HepG2 (cell line): ENCODE measurements at regions not wholly inside any gene's neighbourhood (a gene's known extent, or its start where the extent isn't known, plus 50 kb on each side); places are given as distances from the start of the nearest gene placed in this dataset.

Experiments
- ATAC-seq: fragments of 200-7000 bp; cut with Tn5 transposase; 3 replicates; pipeline ENCODE4 v1.9.1; 2020; ENCODE audit warnings: mild to moderate bottlenecking, moderate library complexity
- BruUV-seq: library from RNA; stranded (reverse); fragments of 400-500 nt; replicated peaks from 2 replicates; lab custom pipeline; 2021; lab: Mats Ljungman, UMichigan
- CTCF ChIA-PET: fragments of 300-600 bp; formaldehyde crosslinking; extraction: SDS; loops from one replicate; lab custom pipeline; 2021; ENCODE audit warnings: low total read pairs, inconsistent platforms, low intra/inter-chr PET ratio; lab: Yijun Ruan, JAX
- POLR2A ChIA-PET: fragments of 350-600 bp; sonication (Branson Sonifier 250); formaldehyde crosslinking; loops from one replicate; lab custom pipeline; 2020; ENCODE audit warnings: antibody characterized with exemption, inconsistent platforms; lab: Yijun Ruan, JAX
- DNase-seq: peaks from one replicate; pipeline ENCODE4 v3.0.0-alpha.2; 2015; ENCODE audit warnings: low spot score
- FAIRE-seq: peaks from 3 replicates; lab custom pipeline; 2011; peaks lifted over from hg19 to GRCh38; lab: Jason Lieb, UNC
- H2AFZ ChIP-seq: one replicate; pipeline ENCODE4 v1.6.1; 2011; ENCODE audit warnings: low read length, inconsistent platforms
- H3K27ac ChIP-seq: fragments of 300-600 bp; 3 replicates; pipeline ENCODE4 v1.8.0; 2011; ENCODE audit warnings: mixed run types, mild to moderate bottlenecking, mixed read lengths, low read length, inconsistent platforms; ENCODE audit not compliant: insufficient read depth; ENCODE audit errors: extremely low read length
- H3K27me3 ChIP-seq, 2 experiments: fragments of 200-600 bp in 1 of 2; 2 replicates in 1 of 2; 3 replicates in 1 of 2; pipeline versions ENCODE4 v1.6.0 to v1.8.0; 2011; ENCODE audit warnings: low read length in 2 of 2, mild to moderate bottlenecking in 2 of 2, moderate library complexity in 2 of 2, inconsistent platforms in 1 of 2; ENCODE audit not compliant: insufficient read depth in 2 of 2, control insufficient read depth in 1 of 2
- H3K36me3 ChIP-seq, 2 experiments: fragments of 200-600 bp in 1 of 2; replicated peaks in 1 of 2; 2 replicates in 1 of 2; 3 replicates in 1 of 2; pipeline versions ENCODE4 v1.5.1 to v1.8.0; 2011; ENCODE audit warnings: low read length in 2 of 2, inconsistent platforms in 1 of 2; ENCODE audit not compliant: insufficient read depth in 2 of 2, control insufficient read depth in 1 of 2
- H3K4me1 ChIP-seq: 2 replicates; pipeline ENCODE4 v1.5.1; 2012; ENCODE audit warnings: low read length, inconsistent platforms; ENCODE audit not compliant: insufficient read depth
- H3K4me2 ChIP-seq: 2 replicates; pipeline ENCODE4 v1.6.0; 2011; ENCODE audit warnings: low read depth, low read length, inconsistent platforms
- H3K4me3 ChIP-seq, 3 experiments: fragments of 200-600 bp in 1 of 3; sonication (generic), shearing (Covaris generic) in 1 of 3; replicated peaks in 1 of 3; 2 replicates each; pipeline ENCODE4 v1.5.1; 2011 to 2016; ENCODE audit warnings: low read length in 3 of 3, inconsistent platforms in 2 of 3, low read depth in 2 of 3, mild to moderate bottlenecking in 2 of 3, control low read depth in 1 of 3, mixed read lengths in 1 of 3; ENCODE audit not compliant: insufficient read depth in 1 of 3
- H3K79me2 ChIP-seq: one replicate; pipeline ENCODE4 v1.6.1; 2011; ENCODE audit warnings: low read length, inconsistent platforms; ENCODE audit not compliant: insufficient read depth
- H3K9ac ChIP-seq: 2 replicates; pipeline ENCODE4 v1.6.0; 2011; ENCODE audit warnings: mild to moderate bottlenecking, low read depth, low read length, inconsistent platforms; ENCODE audit not compliant: insufficient read depth
- H3K9me3 ChIP-seq: 2 replicates; pipeline ENCODE4 v1.5.1; 2012; ENCODE audit warnings: mild to moderate bottlenecking, low read length
- H4K20me1 ChIP-seq: 2 replicates; pipeline ENCODE4 v1.6.0; 2011; ENCODE audit warnings: inconsistent platforms, mild to moderate bottlenecking, low read length, moderate library complexity; ENCODE audit not compliant: insufficient read depth
- CC2D1A ChIP-seq: sonication (generic); formaldehyde crosslinking; IDR thresholded peaks from 2 replicates; pipeline ENCODE4 v1.8.1; 2023; ENCODE audit warnings: mild to moderate bottlenecking, missing genetic modification reagents
- LRRFIP1 ChIP-seq: sonication (generic); formaldehyde crosslinking; conservative IDR thresholded peaks from 2 replicates; pipeline ENCODE4 v1.4.0; 2020; ENCODE audit warnings: missing genetic modification reagents
- MEF2D ChIP-seq: sonication (generic); formaldehyde crosslinking; IDR thresholded peaks from 2 replicates; pipeline ENCODE4 v1.5.1; 2020; ENCODE audit warnings: mild to moderate bottlenecking, missing genetic modification reagents
- PHF21A ChIP-seq: sonication (generic); formaldehyde crosslinking; IDR thresholded peaks from 2 replicates; pipeline ENCODE4 v1.5.0; 2020; ENCODE audit warnings: mild to moderate bottlenecking, missing genetic modification reagents
- PTBP1 ChIP-seq: fragments of 200-400 bp; formaldehyde crosslinking; IDR thresholded peaks from 2 replicates; pipeline ENCODE4 v1.6.1; 2018; ENCODE audit warnings: low read length, low read depth; ENCODE audit not compliant: poor library complexity, severe bottlenecking
- SMARCC2 ChIP-seq: fragments of 450-650 bp; IDR thresholded peaks from 2 replicates; pipeline ENCODE4 v1.6.1; 2017; ENCODE audit warnings: antibody characterized with exemption, mild to moderate bottlenecking
- SP2 ChIP-seq: sonication (generic); formaldehyde crosslinking; IDR thresholded peaks from 2 replicates; pipeline ENCODE4 v1.5.1; 2020; ENCODE audit warnings: mild to moderate bottlenecking, missing genetic modification reagents
- ZBTB44 ChIP-seq: sonication (generic); formaldehyde crosslinking; IDR thresholded peaks from 2 replicates; pipeline ENCODE4 v1.4.0; 2020; ENCODE audit warnings: missing genetic modification reagents
- ZNF281 ChIP-seq: sonication (generic); formaldehyde crosslinking; IDR thresholded peaks from 2 replicates; pipeline ENCODE4 v1.4.0; 2020; ENCODE audit warnings: missing genetic modification reagents, borderline replicate concordance
- WGBS: methylation state at CpG from one replicate; pipeline ENCODE4 v1.1.6; 2017; ENCODE audit warnings: low lambda C conversion rate; 5-methylcytosine and 5-hydroxymethylcytosine counted together
- in situ Hi-C: cut with HindIII; loops from 2 replicates; pipeline ENCODE4 v1.10.0; 2017; ENCODE audit warnings: low pct_unique_long_range_greater_than_20kb; ENCODE audit not compliant: extremely low pct_ligation_motif_present
- intact Hi-C: fragments of 100-400 bp; cut with micrococcal nuclease; formaldehyde crosslinking; loops from one replicate; pipeline ENCODE4 v1.10.0; 2022; ENCODE audit not compliant: unreplicated experiment
- TF ChIP-seq, protein P1 (sequence below): IDR thresholded peaks from 2 replicates; pipeline ENCODE4 v1.6.1; 2016; ENCODE audit warnings: missing biosample characterization, missing genetic modification reagents, low read depth
- TF ChIP-seq, protein P2 (sequence below): sonication (generic); formaldehyde crosslinking; IDR thresholded peaks from 2 replicates; pipeline ENCODE4 v1.8.1; 2023; ENCODE audit warnings: mild to moderate bottlenecking, missing genetic modification reagents, borderline replicate concordance
- TF ChIP-seq, protein P3 (sequence below): sonication (generic); formaldehyde crosslinking; IDR thresholded peaks from 2 replicates; pipeline ENCODE4 v1.4.0; 2020; ENCODE audit warnings: low read depth, missing genetic modification reagents

GRCh38 chr10:52678611-52679010, 94.0 kb downstream of the MBL2 start:
- CTCF ChIA-PET: no interaction called here
- FAIRE-seq: no peak
- in situ Hi-C loops: no loop called here
- TF ChIP-seq SP2 (CRISPR knock-in tag) (no peak), ZBTB44 (CRISPR knock-in tag) (no peak), PTBP1 (no peak), ZNF281 (no peak), MEF2D (CRISPR knock-in tag) (no peak), LRRFIP1 (no peak), SMARCC2 (no peak), CC2D1A (CRISPR knock-in tag) (no peak), PHF21A (CRISPR knock-in tag) (no peak)
- TF ChIP-seq, protein P1, sequence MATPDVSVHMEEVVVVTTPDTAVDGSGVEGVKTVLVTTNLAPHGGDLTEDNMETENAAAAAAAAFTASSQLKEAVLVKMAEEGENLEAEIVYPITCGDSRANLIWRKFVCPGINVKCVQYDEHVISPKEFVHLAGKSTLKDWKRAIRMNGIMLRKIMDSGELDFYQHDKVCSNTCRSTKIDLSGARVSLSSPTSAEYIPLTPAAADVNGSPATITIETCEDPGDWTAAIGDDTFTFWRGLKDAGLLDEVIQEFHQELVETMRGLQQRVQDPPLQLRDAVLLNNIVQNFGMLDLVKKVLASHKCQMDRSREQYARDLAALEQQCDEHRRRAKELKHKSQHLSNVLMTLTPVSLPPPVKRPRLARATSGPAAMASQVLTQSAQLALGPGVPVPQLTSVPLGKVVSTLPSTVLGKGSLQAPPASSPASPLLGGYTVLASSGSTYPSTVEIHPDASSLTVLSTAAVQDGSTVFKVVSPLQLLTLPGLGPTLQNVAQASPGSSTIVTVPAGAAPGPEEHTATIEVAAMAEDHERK (CRISPR knock-in tag): no peak
- TF ChIP-seq, protein P2, sequence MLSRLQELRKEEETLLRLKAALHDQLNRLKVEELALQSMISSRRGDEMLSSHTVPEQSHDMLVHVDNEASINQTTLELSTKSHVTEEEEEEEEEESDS (CRISPR knock-in tag): no peak
- TF ChIP-seq, protein P3, sequence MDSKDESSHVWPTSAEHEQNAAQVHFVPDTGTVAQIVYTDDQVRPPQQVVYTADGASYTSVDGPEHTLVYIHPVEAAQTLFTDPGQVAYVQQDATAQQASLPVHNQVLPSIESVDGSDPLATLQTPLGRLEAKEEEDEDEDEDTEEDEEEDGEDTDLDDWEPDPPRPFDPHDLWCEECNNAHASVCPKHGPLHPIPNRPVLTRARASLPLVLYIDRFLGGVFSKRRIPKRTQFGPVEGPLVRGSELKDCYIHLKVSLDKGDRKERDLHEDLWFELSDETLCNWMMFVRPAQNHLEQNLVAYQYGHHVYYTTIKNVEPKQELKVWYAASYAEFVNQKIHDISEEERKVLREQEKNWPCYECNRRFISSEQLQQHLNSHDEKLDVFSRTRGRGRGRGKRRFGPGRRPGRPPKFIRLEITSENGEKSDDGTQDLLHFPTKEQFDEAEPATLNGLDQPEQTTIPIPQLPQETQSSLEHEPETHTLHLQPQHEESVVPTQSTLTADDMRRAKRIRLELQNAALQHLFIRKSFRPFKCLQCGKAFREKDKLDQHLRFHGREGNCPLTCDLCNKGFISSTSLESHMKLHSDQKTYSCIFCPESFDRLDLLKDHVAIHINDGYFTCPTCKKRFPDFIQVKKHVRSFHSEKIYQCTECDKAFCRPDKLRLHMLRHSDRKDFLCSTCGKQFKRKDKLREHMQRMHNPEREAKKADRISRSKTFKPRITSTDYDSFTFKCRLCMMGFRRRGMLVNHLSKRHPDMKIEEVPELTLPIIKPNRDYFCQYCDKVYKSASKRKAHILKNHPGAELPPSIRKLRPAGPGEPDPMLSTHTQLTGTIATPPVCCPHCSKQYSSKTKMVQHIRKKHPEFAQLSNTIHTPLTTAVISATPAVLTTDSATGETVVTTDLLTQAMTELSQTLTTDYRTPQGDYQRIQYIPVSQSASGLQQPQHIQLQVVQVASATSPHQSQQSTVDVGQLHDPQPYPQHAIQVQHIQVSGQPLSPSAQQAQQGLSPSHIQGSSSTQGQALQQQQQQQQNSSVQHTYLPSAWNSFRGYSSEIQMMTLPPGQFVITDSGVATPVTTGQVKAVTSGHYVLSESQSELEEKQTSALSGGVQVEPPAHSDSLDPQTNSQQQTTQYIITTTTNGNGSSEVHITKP: no peak

More at GRCh38 chr10:52678611-52679010, 94.0 kb downstream of the MBL2 start:
- Histone ChIP-seq H4K20me1 (no peaks in the 10 kb centered on the region), H3K36me3 (no peaks in the 10 kb centered on the region), H3K79me2 (no peaks in the 10 kb centered on the region), H3K27ac (no peak overlapping the region), H3K27me3 (no peaks in the 10 kb centered on the region), H3K9me3 (no peaks in the 10 kb centered on the region), H3K4me1 (no peaks in the 10 kb centered on the region), H3K9ac (no peak overlapping the region), H3K4me3 (no peak overlapping the region), H3K4me2 (no peak overlapping the region), H2AFZ (no peak overlapping the region)
- WGBS: 80% methylated on average over 5 of the region's 5 CpGs
- ATAC-seq (no peak), DNase-seq (no peak)
- POLR2A ChIA-PET: no interaction called here
- intact Hi-C loops: no loop called here
- no TSS peak for BruUV-seq
